ENCODE measurements at regions not wholly inside any gene's neighbourhood (a gene's known extent, or its start where the extent isn't known, plus 50 kb on each side); places are given as distances from the start of the nearest gene placed in this dataset.

GRCh38 chr13:112213467-112214255 lies 146.7 kb downstream of the SOX1 start:
- no peak for TF ChIP-seq EZH2 (IDR thresholded peaks at IDR 0.05; ENCODE audit: low read depth, unreplicated experiment)
- peak in 1 of 2 experiments; percentile 22; a peak in 1 of 4 replicates for TF ChIP-seq CTCF (conservative IDR thresholded peaks at IDR 0.05; ENCODE audit: low read depth in 2 of 2)
- TF ChIP-seq, protein P1, sequence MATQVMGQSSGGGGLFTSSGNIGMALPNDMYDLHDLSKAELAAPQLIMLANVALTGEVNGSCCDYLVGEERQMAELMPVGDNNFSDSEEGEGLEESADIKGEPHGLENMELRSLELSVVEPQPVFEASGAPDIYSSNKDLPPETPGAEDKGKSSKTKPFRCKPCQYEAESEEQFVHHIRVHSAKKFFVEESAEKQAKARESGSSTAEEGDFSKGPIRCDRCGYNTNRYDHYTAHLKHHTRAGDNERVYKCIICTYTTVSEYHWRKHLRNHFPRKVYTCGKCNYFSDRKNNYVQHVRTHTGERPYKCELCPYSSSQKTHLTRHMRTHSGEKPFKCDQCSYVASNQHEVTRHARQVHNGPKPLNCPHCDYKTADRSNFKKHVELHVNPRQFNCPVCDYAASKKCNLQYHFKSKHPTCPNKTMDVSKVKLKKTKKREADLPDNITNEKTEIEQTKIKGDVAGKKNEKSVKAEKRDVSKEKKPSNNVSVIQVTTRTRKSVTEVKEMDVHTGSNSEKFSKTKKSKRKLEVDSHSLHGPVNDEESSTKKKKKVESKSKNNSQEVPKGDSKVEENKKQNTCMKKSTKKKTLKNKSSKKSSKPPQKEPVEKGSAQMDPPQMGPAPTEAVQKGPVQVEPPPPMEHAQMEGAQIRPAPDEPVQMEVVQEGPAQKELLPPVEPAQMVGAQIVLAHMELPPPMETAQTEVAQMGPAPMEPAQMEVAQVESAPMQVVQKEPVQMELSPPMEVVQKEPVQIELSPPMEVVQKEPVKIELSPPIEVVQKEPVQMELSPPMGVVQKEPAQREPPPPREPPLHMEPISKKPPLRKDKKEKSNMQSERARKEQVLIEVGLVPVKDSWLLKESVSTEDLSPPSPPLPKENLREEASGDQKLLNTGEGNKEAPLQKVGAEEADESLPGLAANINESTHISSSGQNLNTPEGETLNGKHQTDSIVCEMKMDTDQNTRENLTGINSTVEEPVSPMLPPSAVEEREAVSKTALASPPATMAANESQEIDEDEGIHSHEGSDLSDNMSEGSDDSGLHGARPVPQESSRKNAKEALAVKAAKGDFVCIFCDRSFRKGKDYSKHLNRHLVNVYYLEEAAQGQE (IDR thresholded peaks at IDR 0.05; ENCODE audit: unreplicated experiment): no peak
- no peak for TF ChIP-seq POLR2AphosphoS5 (IDR thresholded peaks at IDR 0.05; ENCODE audit: low read depth)
- TF ChIP-seq, protein P2, sequence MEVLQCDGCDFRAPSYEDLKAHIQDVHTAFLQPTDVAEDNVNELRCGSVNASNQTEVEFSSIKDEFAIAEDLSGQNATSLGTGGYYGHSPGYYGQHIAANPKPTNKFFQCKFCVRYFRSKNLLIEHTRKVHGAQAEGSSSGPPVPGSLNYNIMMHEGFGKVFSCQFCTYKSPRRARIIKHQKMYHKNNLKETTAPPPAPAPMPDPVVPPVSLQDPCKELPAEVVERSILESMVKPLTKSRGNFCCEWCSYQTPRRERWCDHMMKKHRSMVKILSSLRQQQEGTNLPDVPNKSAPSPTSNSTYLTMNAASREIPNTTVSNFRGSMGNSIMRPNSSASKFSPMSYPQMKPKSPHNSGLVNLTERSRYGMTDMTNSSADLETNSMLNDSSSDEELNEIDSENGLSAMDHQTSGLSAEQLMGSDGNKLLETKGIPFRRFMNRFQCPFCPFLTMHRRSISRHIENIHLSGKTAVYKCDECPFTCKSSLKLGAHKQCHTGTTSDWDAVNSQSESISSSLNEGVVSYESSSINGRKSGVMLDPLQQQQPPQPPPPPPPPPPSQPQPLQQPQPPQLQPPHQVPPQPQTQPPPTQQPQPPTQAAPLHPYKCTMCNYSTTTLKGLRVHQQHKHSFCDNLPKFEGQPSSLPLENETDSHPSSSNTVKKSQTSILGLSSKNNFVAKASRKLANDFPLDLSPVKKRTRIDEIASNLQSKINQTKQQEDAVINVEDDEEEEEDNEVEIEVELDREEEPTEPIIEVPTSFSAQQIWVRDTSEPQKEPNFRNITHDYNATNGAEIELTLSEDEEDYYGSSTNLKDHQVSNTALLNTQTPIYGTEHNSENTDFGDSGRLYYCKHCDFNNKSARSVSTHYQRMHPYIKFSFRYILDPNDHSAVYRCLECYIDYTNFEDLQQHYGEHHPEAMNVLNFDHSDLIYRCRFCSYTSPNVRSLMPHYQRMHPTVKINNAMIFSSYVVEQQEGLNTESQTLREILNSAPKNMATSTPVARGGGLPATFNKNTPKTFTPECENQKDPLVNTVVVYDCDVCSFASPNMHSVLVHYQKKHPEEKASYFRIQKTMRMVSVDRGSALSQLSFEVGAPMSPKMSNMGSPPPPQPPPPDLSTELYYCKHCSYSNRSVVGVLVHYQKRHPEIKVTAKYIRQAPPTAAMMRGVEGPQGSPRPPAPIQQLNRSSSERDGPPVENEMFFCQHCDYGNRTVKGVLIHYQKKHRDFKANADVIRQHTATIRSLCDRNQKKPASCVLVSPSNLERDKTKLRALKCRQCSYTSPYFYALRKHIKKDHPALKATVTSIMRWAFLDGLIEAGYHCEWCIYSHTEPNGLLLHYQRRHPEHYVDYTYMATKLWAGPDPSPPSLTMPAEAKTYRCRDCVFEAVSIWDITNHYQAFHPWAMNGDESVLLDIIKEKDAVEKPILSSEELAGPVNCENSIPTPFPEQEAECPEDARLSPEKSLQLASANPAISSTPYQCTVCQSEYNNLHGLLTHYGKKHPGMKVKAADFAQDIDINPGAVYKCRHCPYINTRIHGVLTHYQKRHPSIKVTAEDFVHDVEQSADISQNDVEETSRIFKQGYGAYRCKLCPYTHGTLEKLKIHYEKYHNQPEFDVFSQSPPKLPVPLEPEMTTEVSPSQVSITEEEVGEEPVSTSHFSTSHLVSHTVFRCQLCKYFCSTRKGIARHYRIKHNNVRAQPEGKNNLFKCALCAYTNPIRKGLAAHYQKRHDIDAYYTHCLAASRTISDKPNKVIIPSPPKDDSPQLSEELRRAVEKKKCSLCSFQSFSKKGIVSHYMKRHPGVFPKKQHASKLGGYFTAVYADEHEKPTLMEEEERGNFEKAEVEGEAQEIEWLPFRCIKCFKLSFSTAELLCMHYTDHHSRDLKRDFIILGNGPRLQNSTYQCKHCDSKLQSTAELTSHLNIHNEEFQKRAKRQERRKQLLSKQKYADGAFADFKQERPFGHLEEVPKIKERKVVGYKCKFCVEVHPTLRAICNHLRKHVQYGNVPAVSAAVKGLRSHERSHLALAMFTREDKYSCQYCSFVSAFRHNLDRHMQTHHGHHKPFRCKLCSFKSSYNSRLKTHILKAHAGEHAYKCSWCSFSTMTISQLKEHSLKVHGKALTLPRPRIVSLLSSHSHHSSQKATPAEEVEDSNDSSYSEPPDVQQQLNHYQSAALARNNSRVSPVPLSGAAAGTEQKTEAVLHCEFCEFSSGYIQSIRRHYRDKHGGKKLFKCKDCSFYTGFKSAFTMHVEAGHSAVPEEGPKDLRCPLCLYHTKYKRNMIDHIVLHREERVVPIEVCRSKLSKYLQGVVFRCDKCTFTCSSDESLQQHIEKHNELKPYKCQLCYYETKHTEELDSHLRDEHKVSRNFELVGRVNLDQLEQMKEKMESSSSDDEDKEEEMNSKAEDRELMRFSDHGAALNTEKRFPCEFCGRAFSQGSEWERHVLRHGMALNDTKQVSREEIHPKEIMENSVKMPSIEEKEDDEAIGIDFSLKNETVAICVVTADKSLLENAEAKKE (CRISPR knock-in tag; IDR thresholded peaks at IDR 0.05): no peak
- TF ChIP-seq EZH2phosphoT487 (IDR thresholded peaks at IDR 0.05; ENCODE audit: unreplicated experiment): no peak
- TF ChIP-seq NANOG (IDR thresholded peaks at IDR 0.05; ENCODE audit: borderline replicate concordance): no peak
- TF ChIP-seq JUNB (IDR thresholded peaks at IDR 0.05; ENCODE audit: unreplicated experiment): no peak
- no peak for TF ChIP-seq ZNF114 (CRISPR knock-in tag; IDR thresholded peaks at IDR 0.05)
- TF ChIP-seq, protein P3, sequence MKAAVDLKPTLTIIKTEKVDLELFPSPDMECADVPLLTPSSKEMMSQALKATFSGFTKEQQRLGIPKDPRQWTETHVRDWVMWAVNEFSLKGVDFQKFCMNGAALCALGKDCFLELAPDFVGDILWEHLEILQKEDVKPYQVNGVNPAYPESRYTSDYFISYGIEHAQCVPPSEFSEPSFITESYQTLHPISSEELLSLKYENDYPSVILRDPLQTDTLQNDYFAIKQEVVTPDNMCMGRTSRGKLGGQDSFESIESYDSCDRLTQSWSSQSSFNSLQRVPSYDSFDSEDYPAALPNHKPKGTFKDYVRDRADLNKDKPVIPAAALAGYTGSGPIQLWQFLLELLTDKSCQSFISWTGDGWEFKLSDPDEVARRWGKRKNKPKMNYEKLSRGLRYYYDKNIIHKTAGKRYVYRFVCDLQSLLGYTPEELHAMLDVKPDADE (IDR thresholded peaks at IDR 0.05): no peak
- no peak for TF ChIP-seq CREB1 (CRISPR knock-in tag; IDR thresholded peaks at IDR 0.05; ENCODE audit: low read depth)
- TF ChIP-seq ZNF331 (CRISPR knock-in tag; IDR thresholded peaks at IDR 0.05; ENCODE audit: low read depth): no peak
- TF ChIP-seq STAT1 (IDR thresholded peaks at IDR 0.05; ENCODE audit: unreplicated experiment): no peak

Measured in GM23338 (cell line).